GM13977 (cell line): ENCODE measurements at regions not wholly inside any gene's neighbourhood (a gene's known extent, or its start where the extent isn't known, plus 50 kb on each side); places are given as distances from the start of the nearest gene placed in this dataset.

ENCODE experiments used
- DNase-seq: peaks from one replicate; pipeline ENCODE4 v3.0.0; 2012; ENCODE audit warnings: low spot score
- in situ Hi-C: fragments of 300-500 bp; cut with MboI; formaldehyde crosslinking; loops from one replicate; pipeline ENCODE4 v1.12.0; 2022; ENCODE audit warnings: low sequenced_read_pairs, low pct_unique_long_range_greater_than_20kb, mixed read lengths, inconsistent platforms; ENCODE audit not compliant: unreplicated experiment
- TF ChIP-seq, protein P1 (sequence below): IDR thresholded peaks from 2 replicates; pipeline ENCODE4 v1.5.1; 2012; ENCODE audit warnings: mild to moderate bottlenecking, control low read depth; ENCODE audit not compliant: insufficient read depth; ENCODE audit errors: extremely low read depth, missing control alignments

DNA sequence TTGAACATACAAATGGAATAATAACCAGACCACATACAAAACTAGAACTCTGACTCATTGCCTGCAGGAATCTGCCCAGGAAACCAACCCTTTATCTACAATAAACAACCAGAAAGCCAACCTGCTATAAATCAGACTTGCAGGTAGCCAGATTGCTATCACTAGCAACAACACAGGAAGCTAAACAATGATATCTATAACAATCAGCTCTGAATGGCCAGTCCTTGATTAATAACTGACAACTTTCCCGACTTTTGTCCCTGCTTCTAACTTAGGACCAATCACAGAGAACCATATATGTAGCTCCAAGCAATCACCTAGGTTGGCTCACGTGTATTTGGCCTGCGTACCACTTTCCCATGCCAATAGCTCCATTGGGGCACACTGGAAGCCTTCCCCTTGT is 470.8 kb downstream of the RIT2 start:
- DNase-seq, result no peak
- in situ Hi-C loops, result no loop called here
- TF ChIP-seq, protein P1, sequence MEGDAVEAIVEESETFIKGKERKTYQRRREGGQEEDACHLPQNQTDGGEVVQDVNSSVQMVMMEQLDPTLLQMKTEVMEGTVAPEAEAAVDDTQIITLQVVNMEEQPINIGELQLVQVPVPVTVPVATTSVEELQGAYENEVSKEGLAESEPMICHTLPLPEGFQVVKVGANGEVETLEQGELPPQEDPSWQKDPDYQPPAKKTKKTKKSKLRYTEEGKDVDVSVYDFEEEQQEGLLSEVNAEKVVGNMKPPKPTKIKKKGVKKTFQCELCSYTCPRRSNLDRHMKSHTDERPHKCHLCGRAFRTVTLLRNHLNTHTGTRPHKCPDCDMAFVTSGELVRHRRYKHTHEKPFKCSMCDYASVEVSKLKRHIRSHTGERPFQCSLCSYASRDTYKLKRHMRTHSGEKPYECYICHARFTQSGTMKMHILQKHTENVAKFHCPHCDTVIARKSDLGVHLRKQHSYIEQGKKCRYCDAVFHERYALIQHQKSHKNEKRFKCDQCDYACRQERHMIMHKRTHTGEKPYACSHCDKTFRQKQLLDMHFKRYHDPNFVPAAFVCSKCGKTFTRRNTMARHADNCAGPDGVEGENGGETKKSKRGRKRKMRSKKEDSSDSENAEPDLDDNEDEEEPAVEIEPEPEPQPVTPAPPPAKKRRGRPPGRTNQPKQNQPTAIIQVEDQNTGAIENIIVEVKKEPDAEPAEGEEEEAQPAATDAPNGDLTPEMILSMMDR, result no peak

DNA sequence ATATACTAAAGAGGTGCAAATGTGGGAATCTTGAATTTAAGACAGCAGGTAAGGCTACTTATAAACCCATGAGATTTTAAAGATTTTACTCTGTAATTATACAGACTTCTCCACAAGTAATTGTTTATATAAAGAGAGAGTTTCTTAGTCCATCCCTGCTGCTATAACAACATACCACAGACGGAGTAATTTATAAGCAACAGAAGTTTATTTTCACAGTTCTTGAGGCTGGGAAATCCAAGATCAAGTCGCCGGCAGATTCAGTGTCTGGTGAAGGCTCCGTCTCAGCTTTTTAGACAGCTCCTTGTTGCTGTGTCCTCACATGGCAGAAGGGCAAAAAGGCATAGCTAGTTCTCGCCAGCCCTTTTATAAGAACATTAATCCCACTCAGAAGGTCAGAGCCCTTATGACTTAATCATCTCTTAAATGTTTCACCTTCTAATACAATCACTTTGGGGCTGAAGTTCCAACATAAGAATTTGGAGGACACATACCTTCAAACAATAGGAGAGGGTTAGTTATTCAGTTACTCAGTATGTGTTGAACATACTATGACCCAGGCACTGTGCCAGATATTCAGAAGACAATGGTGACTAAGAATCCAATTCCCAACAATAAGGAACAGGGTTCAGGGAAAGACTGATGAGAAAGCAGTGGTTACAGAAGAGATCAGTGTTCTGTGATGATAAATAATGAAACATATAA is 466.0 kb downstream of the RIT2 start:
- in situ Hi-C loops, result no loop called here
- DNase-seq, result no peak
- TF ChIP-seq, protein P1, result no peak

DNA sequence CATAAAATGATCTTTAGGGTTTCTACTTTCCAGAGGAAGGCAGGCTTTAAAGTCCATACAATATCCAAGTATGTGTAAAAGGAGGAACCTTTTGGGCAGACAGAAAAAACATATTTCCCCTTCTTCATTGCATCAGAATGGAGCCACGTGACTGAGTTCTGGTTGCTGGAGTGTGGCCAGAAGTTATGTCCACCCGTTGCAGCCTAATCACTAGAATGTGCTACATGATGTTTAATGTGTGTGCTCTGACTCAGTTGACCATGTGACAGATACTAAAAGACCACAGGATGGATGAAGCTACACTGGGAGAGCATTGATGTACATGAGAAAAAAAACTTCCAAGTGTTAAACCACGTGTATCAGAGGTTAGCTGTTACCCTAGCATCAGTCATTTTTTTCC is 460.9 kb downstream of the RIT2 start:
- in situ Hi-C loops, result no loop called here
- TF ChIP-seq, protein P1, result no peak
- DNase-seq, result no peak

DNA sequence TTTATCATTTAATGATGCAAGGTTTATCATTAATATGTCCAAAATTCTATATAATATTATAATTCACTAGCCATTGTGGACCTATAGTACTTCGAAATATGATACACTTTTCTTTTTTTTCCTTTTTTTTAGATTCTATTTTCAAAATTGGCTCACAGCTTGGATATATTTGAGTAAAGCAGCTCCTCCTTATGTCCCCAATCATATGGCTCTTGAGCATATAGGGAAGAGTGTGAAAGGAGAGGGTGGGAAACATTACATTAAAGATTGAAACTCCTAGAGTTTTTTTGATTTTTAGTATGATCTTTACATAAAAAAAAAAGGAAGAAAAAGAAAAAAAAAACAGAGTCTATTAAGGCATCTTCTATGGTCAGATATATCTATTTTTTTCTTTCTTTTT is 457.9 kb downstream of the RIT2 start:
- no peak for DNase-seq
- in situ Hi-C loops, result no loop called here
- TF ChIP-seq, protein P1, result no peak

DNA sequence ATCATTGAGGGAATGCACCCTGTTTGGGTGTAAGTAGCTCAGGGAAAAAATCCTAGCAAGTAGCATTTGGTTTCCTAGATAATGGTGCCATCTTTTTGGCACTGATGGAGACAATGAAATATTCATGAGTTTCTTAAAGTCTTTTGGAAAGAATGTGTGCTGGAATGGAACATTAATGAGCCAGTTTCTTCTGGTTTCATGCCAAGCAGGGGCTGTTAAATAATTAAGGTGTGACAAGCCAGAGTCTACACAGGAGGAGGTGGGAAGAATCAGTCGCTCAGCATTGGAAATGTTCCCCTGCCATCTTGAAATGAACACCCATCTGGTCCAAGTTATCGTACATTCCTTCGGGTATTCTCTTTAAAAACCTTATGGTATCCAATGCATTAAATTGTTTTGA is 457.3 kb downstream of the RIT2 start:
- in situ Hi-C loops, result no loop called here
- no peak for DNase-seq
- TF ChIP-seq, protein P1, result no peak

DNA sequence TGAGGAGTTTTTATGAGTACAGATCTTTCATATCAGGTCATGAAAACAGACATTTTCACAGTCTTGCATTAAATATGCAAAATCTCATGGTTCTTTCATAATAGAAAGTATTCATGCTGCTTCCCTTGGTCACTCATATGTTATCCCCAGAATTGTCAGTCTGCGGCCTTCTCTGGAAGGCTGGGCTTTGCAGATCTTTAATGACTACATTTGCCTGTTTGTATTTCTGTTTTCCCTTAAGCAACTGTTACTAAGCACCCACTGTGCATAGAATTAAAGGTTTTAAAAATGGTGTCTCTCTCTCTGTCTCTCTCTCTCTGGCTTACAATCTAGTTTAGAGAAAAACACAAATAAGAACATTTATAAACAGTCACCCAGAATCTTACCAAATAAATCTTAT is 456.3 kb downstream of the RIT2 start:
- TF ChIP-seq, protein P1, result no peak
- no peak for DNase-seq
- in situ Hi-C loops, result no loop called here
